Esophagus muscularis mucosa (tissue), 4 donors: ENCODE measurements at regions not wholly inside any gene's neighbourhood (a gene's known extent, or its start where the extent isn't known, plus 50 kb on each side); places are given as distances from the start of the nearest gene placed in this dataset.

Experiments
- DNase-seq: peaks from one replicate; pipeline ENCODE4 v3.0.0-alpha.2; 2017; ENCODE audit errors: extremely low spot score
- H3K27ac ChIP-seq, 4 donors: fragments of 200-600 bp; sonication (generic); replicated peaks in 1 of 4; 1 replicate in 3 of 4; 2 replicates in 1 of 4; pipeline ENCODE4 v1.5.1; 2016 to 2019; ENCODE audit warnings: mild to moderate bottlenecking in 1 of 4
- H3K27me3 ChIP-seq, 4 donors: fragments of 200-600 bp; sonication (generic); one replicate each; pipeline versions ENCODE4 v1.5.1 to v1.6.0; 2016 to 2019
- H3K36me3 ChIP-seq, 4 donors: fragments of 200-600 bp; sonication (generic); one replicate each; pipeline ENCODE4 v1.5.1; 2016 to 2019
- H3K4me1 ChIP-seq, 4 donors: fragments of 200-600 bp; sonication (generic); one replicate each; pipeline ENCODE4 v1.5.1; 2016 to 2019
- H3K4me3 ChIP-seq, 4 donors: fragments of 200-600 bp; sonication (generic); 1 replicate in 2 of 4; 2 replicates in 2 of 4; pipeline ENCODE4 v1.5.1; 2016 to 2019; ENCODE audit warnings: mild to moderate bottlenecking in 4 of 4, moderate library complexity in 1 of 4
- H3K9me3 ChIP-seq, 4 donors: fragments of 200-600 bp; sonication (generic); 1 replicate in 3 of 4; 2 replicates in 1 of 4; pipeline ENCODE4 v1.5.1; 2016 to 2019
- CTCF ChIP-seq, 3 experiments: fragments of 200-600 bp in 2 of 3; fragments of 450-650 bp in 1 of 3; sonication (generic) in 2 of 3; IDR thresholded peaks; one replicate each; pipeline ENCODE4 v1.5.1; 2017 to 2019; ENCODE audit warnings: antibody characterized with exemption in 3 of 3, mild to moderate bottlenecking in 2 of 3, moderate library complexity in 1 of 3
- EP300 ChIP-seq: sonication (generic); formaldehyde crosslinking; IDR thresholded peaks from one replicate; pipeline ENCODE4 v1.6.1; 2017; ENCODE audit warnings: antibody characterized with exemption
- POLR2A ChIP-seq: fragments of 450-650 bp; IDR thresholded peaks from one replicate; pipeline ENCODE4 v1.6.1; 2017; ENCODE audit warnings: antibody characterized with exemption, moderate library complexity, mild to moderate bottlenecking, low read depth
- POLR2AphosphoS5 ChIP-seq, 2 donors: sonication (generic); formaldehyde crosslinking; IDR thresholded peaks; one replicate each; pipeline ENCODE4 v1.6.1; 2017; ENCODE audit warnings: antibody characterized with exemption in 2 of 2
- WGBS: methylation state at CpG from one replicate; pipeline ENCODE4 v1.1.5; 2018; 5-methylcytosine and 5-hydroxymethylcytosine counted together
- intact Hi-C: fragments of 100-400 bp; cut with DNase I; formaldehyde crosslinking; loops from one replicate; pipeline ENCODE4 v1.15.1; 2023

DNA sequence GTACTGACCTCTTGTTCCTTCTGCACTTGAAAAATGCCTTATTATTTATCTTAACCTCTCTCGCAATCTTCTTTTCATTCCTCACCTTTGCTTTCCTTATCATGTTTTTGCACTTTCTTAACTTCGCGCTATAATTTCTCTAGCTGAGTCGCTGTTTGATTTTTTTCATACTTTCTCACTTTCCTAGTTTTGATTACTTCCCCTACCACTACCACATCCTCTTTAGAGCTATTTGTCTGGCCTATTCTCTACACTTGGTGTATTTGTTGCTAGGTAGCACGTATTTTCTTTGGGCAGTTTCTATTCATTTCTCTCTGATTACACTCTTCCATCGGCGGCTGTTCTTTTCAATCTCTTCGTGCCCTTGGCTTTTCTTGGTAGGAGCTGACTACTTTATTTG, 611.8 kb downstream of the BNC2 start:
- Histone ChIP-seq H3K27me3 (no peaks in the 10 kb centered on the region), H3K36me3 (no peaks in the 10 kb centered on the region), H3K27ac (no peak overlapping the region), H3K4me1 (no peaks in the 10 kb centered on the region), H3K4me3 (no peak overlapping the region), H3K9me3 (no peaks in the 10 kb centered on the region)
- intact Hi-C loops, result no loop called here
- TF ChIP-seq POLR2AphosphoS5 (IDR thresholded peaks at IDR 0.05), result no peak
- WGBS, result 89% methylated on average over 8 of the region's 8 CpGs
- DNase-seq, result no peak

DNA sequence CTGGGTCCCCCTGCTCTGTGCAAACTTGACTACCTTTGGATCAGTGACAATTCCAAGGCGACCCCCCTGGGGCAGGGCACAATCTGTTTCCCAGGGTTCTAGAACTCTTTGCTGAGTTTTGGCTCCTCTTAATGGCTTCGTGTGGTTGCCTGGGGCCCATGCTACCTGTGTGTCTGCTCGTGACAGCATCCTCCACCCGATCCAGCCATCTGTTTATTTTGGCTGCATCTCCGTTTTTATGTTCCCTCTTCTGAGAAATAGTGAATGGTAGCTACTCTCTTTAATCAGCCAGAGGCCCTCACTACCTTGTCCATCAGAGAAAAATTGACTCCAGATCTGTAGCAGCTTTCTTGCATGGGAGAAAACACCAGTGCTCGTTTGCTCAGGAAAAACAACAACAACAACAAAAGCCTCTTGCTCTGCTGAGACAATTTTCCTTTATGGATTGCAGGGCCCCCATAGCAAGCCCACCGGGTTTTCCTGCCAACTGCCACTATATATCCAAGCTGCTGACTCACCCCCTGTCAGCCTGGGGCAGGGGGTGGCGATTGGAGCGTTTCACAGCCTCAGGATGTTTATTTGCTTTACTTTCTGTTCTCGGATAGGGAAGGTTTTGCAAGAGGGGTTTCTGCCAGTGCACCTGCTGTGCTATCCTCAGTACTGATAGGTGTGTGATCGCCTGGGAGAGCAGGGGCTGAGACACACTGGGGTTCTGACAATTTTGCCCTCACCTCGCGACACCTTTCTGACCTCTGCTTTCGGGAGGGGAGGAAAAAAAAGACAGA, 607.8 kb downstream of the BNC2 start:
- Histone ChIP-seq H3K27me3 (peaks cover 0 to 4% (median 0%) of the 10 kb centered on the region in 4 donors), H3K4me1 (no peaks in the 10 kb centered on the region), H3K9me3 (no peaks in the 10 kb centered on the region), H3K4me3 (no peak overlapping the region), H3K36me3 (no peaks in the 10 kb centered on the region), H3K27ac (no peak overlapping the region)
- no peak for DNase-seq
- WGBS, result 68% methylated on average over 14 of the region's 14 CpGs
- TF ChIP-seq POLR2A (no peak), EP300 (no peak)
- intact Hi-C loops, result no loop called here

GRCh38 chr9:16265688-16266087, 604.8 kb downstream of the BNC2 start:
- DNase-seq, result no peak
- no peaks in the 10 kb centered on the region for H3K36me3 ChIP-seq
- TF ChIP-seq POLR2A (no peak), CTCF (IDR thresholded peaks at IDR 0.05) (no peak), EP300 (no peak), POLR2AphosphoS5 (IDR thresholded peaks at IDR 0.05) (no peak)
- no peak overlapping the region for H3K4me3 ChIP-seq
- 96% methylated on average over 5 of the region's 5 CpGs for WGBS
- H3K27me3 ChIP-seq, result peaks cover 0 to 4% (median 0%) of the 10 kb centered on the region in 4 donors
- H3K9me3 ChIP-seq, result no peaks in the 10 kb centered on the region
- H3K27ac ChIP-seq, result no peak overlapping the region
- no peaks in the 10 kb centered on the region for H3K4me1 ChIP-seq
- intact Hi-C loops, result no loop called here

- Histone ChIP-seq H3K27ac (no peak overlapping the region), H3K4me3 (peak overlapping the region in 3 of 4 donors; percentile 19 to 21 (median 20)), H3K27me3 (peaks cover 0 to 4% (median 0%) of the 10 kb centered on the region in 4 donors), H3K4me1 (no peaks in the 10 kb centered on the region), H3K9me3 (no peaks in the 10 kb centered on the region), H3K36me3 (no peaks in the 10 kb centered on the region)
- 94% methylated on average over 9 of the region's 9 CpGs for WGBS
- TF ChIP-seq CTCF (IDR thresholded peaks at IDR 0.05) (peak in 2 of 3 experiments; percentile 17 to 51), POLR2A (no peak)
- DNase-seq, result no peak
- intact Hi-C loops, result no loop called here
Observed at GRCh38 chr9:16266648-16267276, 603.7 kb downstream of the BNC2 start.

DNA sequence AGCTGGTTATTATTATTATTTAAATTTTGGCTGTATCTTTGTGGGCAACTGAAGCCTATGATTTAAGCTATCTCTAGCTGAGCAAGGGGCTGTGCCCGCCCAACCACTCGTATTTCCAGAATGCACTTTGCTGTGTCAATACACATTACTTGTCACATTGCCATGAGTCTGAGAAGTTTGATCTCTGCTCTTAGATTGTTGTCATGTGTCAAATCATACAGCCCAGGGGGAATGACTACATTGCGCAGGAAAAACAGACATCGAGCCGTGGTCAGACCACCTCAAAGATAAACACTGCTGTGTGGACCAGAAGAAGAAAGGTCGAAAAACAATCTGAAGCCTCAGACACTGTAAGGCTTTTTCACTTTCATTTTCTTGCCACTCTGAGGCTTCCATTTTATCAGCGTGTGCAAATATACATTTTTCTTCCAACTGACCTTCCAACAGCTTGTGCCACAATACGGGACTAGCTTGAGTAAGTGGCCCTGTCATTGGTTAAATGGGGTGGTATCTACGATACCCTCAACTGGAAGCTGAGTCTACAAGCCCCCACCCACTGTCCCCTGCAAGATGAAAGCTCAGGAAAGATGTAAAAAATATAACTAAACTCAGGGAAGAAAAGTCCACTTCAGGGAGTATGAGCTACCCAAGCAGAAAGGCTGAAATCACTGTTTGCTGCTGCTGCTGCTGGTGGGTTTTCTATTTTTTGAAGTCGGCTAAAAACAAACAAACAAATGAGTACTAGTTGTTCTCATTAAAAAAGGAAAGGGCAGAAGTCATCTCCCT, 603.0 kb downstream of the BNC2 start:
- WGBS, result 72% methylated on average over 10 of the region's 10 CpGs
- TF ChIP-seq CTCF (IDR thresholded peaks at IDR 0.05), result no peak
- TF ChIP-seq EP300, result no peak
- no peak for TF ChIP-seq POLR2AphosphoS5 (IDR thresholded peaks at IDR 0.05)
- no peak for TF ChIP-seq POLR2A
- intact Hi-C loops, result no loop called here
- no peak for DNase-seq
- peaks cover 0 to 4% (median 0%) of the 10 kb centered on the region in 4 donors for H3K27me3 ChIP-seq
- peak overlapping the region in 2 of 4 donors; percentile 1 to 48 for H3K27ac ChIP-seq
- H3K4me3 ChIP-seq, result peak overlapping the region; percentile 19 to 28 (median 20)
- no peaks in the 10 kb centered on the region for H3K9me3 ChIP-seq
- no peaks in the 10 kb centered on the region for H3K36me3 ChIP-seq
- no peaks in the 10 kb centered on the region for H3K4me1 ChIP-seq
